ENCODE measurements at regions not wholly inside any gene's neighbourhood (a gene's known extent, or its start where the extent isn't known, plus 50 kb on each side); places are given as distances from the start of the nearest gene placed in this dataset.

- no peak for DNase-seq (ENCODE audit: low read depth in 2 of 2)
Observed at GRCh38 chr12:125492354-125493270, 427.4 kb downstream of the AACS start.

DNA sequence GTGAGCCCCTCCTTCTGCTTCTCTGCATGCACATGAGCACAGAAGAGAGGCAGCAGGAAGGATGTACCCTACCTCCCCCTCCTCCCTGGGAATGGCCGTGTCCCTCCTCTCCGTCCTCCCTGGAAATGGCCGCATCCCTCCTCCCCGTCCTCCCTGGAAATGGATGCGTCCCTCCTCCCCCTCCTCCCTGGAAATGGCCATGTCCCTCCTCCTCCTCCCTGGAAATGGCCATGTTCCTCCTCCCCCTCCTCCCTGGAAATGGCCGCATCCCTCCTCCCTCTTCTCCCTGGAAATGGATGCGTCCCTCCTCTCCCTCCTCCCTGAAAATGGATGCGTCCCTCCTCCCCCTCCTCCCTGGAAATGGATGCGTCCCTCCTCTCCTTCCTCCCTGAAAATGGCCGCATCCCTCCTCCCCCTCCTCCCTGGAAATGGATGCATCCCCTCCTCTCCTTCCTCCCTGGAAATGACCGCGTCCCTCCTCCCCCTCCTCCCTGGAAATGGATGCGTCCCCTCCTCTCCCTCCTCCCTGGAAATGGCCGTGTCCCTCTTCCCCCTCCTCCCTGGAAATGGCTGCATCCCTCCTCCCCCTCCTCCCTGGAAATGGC is 428.6 kb downstream of the AACS start:
- DNase-seq (ENCODE audit: low read depth in 2 of 2): no peak

DNA sequence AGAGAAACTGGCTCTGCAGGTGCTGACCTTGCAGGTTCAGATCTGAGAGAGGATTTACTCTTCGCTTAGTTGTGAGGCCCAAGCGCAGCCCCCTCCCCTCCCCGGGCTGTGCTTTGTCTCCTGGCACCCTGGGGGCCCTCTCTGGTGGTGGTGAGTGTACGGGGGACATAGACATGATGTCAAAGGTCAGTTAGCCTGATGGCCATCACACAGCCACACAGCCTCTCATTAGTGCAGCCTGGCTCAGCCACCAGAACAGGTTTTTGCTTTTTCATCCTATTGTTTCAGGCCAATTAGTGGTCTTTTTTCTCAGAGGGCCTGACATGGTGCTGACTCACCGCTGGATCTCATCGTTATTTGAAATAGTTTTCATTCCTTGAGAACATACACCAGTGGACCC is 437.9 kb downstream of the AACS start:
- DNase-seq (ENCODE audit: low read depth in 2 of 2): no peak

DNA sequence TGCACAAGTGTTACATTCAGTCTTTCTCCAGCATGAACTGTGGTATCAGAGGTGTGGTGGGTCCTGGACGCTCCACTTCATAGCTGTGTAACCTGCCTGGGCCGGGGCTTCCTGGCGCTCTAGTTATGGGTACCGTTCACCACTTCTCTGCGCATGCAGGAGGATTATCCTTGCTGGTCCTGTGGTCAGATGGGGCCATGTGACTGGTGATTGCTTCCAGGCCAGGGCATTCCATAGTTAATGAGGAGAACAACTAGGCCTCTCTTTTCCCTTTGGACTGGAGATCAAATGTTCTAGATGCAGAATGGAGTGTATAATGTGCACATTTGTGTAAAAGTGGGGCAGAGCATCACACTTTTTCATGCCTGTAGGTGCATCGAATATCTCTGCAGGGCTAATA is 444.0 kb downstream of the AACS start:
- no peak for DNase-seq (ENCODE audit: low read depth in 2 of 2)

DNA sequence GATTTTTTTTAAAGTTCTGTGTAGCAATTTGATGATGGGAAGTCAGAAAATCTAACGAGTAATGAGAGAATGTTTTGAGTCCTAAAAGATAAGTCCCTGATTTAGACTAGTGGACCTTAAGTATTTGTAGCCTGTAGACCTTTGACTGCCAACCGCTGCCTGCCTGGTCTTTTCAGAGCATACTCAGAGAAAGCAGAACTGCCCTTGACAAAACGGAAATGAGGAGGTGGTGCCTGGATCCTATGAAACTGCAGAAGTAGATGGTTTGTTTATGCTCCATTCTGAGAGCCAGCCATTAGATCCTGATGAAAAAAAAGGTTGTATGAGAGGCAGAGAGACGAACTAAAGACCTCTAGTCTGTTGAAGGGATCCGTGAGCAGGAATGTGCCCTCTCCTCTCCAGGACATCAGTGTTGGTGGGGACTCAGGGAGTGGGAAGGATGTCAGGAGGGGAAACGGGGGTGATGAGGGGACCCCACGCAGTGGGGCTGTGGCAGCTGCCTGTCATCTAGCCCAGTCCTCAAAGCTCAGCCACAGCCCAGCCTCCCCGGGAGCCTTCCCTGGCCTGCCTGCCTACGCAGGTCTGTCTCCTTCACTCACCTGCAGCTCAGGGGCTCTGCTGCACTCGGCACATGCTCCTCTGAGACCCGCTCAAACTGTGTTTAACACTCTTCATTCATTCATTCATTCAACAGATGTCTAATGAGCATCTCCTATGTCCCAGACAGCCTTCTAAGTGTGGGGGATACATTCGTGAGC is 447.5 kb downstream of the AACS start:
- DNase-seq (ENCODE audit: low read depth in 2 of 2): no peak

DNA sequence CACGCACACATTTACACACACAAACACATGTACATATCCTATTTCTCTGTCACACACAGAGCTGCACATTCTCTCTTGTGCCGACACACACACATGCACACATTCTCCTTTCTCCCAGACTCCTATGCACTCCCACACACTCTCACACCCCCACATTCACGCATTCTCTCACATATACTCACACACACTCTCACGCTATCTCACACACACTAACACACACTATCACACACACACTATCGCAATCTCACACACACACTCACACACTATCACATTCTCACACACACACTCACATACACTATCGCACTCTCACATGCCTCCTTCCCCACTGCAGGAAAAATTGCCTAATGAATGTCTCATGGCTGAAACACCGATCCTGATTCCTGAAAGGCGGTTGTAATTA is 450.7 kb downstream of the AACS start:
- DNase-seq (ENCODE audit: low read depth in 2 of 2): no peak

DNA sequence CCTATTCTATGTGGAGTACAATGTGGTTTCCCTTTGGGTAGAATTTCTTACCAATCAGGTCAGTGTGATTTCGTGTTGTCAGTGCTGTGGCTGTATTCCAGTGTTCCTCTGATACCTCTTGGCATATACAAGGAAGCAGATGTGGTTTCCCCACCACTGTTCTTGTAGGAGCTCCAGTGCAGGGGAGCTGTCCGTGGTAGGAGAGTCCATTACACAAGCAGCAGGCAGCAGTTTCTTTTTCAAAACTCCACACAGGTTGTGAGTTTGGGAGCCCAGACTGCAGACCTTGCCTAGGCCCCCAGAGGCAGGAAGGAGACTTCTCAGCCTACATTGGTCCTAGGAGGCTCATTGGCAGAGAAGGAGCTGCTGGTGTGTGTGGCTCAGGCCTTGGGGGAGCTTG is 452.8 kb downstream of the AACS start:
- DNase-seq (ENCODE audit: low read depth in 2 of 2): no peak

DNA sequence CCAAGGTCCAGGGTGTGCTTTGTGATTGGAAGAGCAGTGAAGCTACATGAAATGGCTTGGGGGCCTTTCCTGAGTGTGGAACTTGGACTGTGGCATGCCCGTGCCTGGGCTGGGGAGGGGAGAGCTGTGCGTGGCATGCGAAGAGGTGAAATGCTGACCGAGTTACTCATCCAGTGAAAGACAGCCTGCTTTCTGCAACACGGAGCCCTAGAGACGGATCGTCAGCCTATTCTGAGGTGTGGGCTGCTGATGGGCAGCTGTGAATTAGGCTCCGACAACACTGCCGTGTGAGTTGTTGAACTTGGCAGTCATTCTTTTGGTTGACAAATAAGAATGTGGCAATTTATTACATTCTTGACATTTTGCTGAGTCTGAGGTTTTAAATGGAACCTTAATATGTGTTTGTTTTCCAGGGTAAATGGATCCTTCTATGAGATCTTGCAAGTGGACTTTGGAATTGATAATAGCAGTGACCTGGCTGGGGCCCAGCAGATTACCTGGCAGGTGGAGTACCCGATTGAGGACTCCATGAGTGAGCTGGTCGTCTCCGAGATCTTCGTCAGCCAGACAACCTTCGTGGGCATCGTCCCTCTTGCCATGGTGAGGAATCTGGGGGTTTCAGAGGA is 453.9 kb downstream of the AACS start:
- DNase-seq (ENCODE audit: low read depth in 2 of 2): no peak

GRCh38 chr12:125525879-125526278 is 460.6 kb downstream of the AACS start:
- no peak for DNase-seq (ENCODE audit: low read depth in 2 of 2)

- no peak for DNase-seq (ENCODE audit: low read depth in 2 of 2)
Observed at GRCh38 chr12:125528281-125528680, 463.0 kb downstream of the AACS start.

DNA sequence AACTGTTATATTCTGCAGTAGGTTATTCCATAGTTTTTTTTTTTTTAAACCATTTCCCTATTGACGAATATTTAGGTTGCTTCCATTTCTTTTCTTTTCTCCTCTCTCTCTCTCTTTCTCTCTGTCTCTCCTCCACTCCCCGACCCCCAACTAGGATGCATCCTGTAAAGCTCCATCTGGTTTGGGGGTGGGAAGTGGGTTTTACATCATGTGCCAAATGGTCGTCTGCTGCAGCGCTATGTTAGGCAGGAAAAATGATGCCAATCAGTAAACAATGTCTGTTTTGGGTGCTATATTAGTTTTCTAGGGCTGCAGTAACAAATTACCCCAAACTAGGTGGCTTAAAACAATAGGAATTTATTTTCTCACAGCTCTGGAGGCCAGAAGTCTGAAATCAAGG is 465.0 kb downstream of the AACS start:
- DNase-seq (ENCODE audit: low read depth in 2 of 2): no peak

DNA sequence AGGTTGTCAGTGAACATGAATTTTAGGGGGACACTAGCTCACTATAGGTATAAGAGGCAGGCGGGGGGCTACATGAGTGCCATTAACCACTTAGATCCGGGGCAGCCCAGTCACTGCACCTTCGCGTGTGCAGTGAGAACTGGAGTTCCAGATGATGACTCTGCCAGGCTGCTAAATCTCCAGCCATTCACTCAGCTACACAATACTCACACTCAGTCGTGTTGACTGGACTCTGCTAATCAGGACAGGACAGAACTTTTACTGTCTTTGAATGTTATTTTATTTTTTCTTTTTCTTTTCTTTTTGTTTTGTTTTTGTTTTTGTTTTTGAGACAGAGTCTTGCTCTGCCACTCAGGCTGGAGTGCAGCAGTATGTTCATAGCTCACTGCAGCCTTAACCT is 465.6 kb downstream of the AACS start:
- DNase-seq (ENCODE audit: low read depth in 2 of 2): no peak

GRCh38 chr12:125531574-125531973 is 466.3 kb downstream of the AACS start:
- DNase-seq (ENCODE audit: low read depth in 2 of 2): no peak

GRCh38 chr12:125533434-125534029 is 468.3 kb downstream of the AACS start:
- peak in 1 of 2 donors; percentile 18 for DNase-seq (ENCODE audit: low read depth in 2 of 2)

- no peak for DNase-seq (ENCODE audit: low read depth in 2 of 2)
Observed at GRCh38 chr12:125538401-125539199, 473.4 kb downstream of the AACS start.

DNA sequence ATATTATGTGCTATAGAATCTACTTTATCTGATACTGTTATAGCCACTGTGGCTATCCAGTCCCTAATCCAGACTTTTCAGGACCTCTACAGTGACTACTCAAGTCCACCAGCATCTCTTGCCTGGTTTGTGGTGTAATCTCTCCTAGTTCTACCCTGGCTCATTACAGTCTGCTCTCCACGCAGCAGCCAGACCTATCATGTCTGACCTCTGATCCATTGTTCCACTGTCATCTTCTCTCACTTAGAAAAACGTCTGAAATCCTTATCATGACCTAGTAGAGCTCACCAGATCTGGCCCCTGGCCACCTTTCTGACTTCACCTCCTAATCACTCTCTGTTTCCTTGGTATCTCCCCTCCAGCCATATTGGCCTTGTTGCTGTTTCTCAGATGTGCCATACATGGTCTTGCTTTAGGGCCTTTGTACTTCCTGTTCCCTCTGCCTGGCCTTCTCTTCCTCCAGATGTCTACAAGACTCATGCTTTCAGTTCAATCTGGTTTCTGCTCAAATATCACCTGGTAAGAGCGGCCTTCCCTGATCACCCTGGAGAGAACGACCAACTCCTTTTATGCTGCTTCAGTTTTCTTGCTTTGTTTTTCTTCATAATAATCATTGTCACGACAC is 475.5 kb downstream of the AACS start:
- DNase-seq (ENCODE audit: low read depth in 2 of 2): no peak

DNA sequence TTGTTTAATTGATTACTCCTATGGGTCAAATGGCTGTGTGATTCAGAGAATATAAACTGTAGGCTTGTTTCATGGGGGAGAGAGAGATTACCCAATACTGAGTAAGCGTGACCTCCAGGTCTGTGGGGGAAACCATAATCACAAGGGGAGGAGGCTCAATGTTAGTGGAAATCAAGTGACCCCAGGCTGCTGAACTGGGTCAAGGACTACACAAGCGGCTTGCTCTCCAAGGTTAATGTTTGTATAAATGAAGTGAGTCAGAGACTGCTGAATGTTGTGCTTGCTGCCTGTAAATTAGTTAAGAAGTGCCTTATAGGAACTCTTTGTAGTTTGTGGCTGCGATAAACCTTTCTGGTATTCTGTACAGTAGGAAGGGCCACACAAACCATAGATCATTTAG is 479.7 kb downstream of the AACS start:
- no peak for DNase-seq (ENCODE audit: low read depth in 2 of 2)

DNA sequence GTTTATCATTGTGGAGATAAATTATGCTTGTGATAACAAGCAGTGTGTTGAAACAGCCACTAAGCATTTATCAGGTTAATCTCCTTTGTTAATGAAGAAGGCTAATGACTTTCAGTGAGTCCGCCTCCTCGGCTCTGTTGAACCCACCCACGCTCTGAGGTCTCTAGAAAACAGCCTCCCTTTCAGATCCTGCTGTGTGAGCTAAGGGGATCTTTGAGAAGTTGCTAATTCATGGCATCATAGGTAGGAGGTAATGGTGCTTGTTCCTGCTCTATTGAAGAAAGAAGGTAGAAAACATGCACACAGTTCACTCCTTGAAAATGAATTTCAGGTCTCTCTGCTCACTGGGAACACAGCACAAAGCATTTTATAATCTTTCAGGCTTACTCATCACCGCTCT is 483.9 kb downstream of the AACS start:
- no peak for DNase-seq (ENCODE audit: low read depth in 2 of 2)

- DNase-seq (ENCODE audit: low read depth in 2 of 2): no peak
Observed at GRCh38 chr12:125549836-125550235, 484.6 kb downstream of the AACS start.

- DNase-seq (ENCODE audit: low read depth in 2 of 2): no peak
Observed at GRCh38 chr12:125552295-125552694, 487.1 kb downstream of the AACS start.

Measured in activated CD4-positive, alpha-beta T cell treated with anti-CD3 and anti-CD28 coated beads for 24 hours (primary cell).